ENCODE measurements at regions not wholly inside any gene's neighbourhood (a gene's known extent, or its start where the extent isn't known, plus 50 kb on each side); places are given as distances from the start of the nearest gene placed in this dataset.

DNA sequence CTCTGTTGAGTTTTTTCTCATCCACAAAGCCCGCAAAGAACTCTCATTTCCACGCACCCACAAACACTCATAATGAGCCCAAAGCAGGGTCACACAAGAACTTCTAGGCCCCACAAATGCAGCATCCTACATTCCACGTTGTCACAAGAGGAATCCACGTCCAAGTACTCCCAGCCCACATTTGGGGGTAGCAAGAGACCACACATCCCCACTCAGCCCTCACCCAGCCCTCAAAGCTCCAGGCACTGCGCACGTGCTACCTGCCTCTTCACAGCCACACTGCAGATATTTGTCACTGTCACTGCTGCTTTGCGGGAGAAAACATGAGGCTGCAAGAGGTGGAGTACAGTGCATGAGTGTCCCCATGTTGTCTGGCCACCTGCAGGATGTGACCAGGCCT lies 187.6 kb upstream of the CDYL start:
- WGBS, 2 donors = 89 to 93% methylated on average over 7 of the region's 7 CpGs
- Histone ChIP-seq H3K4me1 (peaks cover 0 to 3% of the 10 kb centered on the region in 2 donors), H3K9me3 (no peaks in the 10 kb centered on the region), H3K4me3 (replicated peaks in 1 of 3) (no peak overlapping the region), H3K27me3 (no peaks in the 10 kb centered on the region), H3K36me3 (no peaks in the 10 kb centered on the region), H3K27ac (no peak overlapping the region)
- intact Hi-C loops (cut with DNase I) = no loop called here
- TF ChIP-seq CTCF (IDR thresholded peaks at IDR 0.05) (no peak), POLR2A (IDR thresholded peaks at IDR 0.05) (no peak)
- DNase-seq = no peak

GRCh38 chr6:4588163-4588562 lies 188.0 kb upstream of the CDYL start:
- Histone ChIP-seq H3K36me3 (no peaks in the 10 kb centered on the region), H3K4me1 (peaks cover 0 to 3% of the 10 kb centered on the region in 2 donors), H3K4me3 (replicated peaks in 1 of 3) (no peak overlapping the region), H3K9me3 (no peaks in the 10 kb centered on the region), H3K27me3 (no peaks in the 10 kb centered on the region), H3K27ac (no peak overlapping the region)
- intact Hi-C loops (cut with DNase I) = no loop called here
- DNase-seq = no peak
- WGBS, 2 donors = 94 to 96% methylated on average over 5 of the region's 5 CpGs
- TF ChIP-seq CTCF (IDR thresholded peaks at IDR 0.05) = no peak

DNA sequence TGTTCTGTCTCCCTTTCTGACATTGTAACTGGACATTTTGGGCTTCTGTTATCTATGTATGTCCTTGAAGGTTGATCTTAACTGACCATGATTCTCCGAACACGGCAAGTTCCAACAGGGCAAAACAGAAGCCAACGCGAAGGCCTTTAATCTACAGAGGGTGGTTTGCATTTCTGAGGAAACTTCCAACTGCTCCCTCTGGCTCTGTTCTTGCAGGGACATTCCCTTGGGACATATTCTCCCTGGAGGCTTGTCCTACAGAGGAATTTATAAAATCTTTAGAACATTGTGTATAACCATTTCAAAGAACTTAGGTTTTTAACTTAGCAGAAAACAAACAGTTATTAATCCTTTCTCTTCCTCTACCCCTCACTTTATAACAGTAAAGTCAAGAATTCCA lies 189.0 kb upstream of the CDYL start:
- DNase-seq = no peak
- intact Hi-C loops (cut with DNase I) = no loop called here
- Histone ChIP-seq H3K4me1 (peaks cover 2 to 9% of the 10 kb centered on the region in 2 donors), H3K9me3 (no peaks in the 10 kb centered on the region), H3K36me3 (no peaks in the 10 kb centered on the region), H3K27ac (no peak overlapping the region), H3K4me3 (replicated peaks in 1 of 3) (no peak overlapping the region), H3K27me3 (no peaks in the 10 kb centered on the region)
- 88 to 93% methylated on average over 4 of the region's 4 CpGs for WGBS, 2 donors
- TF ChIP-seq POLR2A (IDR thresholded peaks at IDR 0.05) (no peak), CTCF (IDR thresholded peaks at IDR 0.05) (no peak)

- Histone ChIP-seq H3K36me3 (no peaks in the 10 kb centered on the region), H3K27ac (no peak overlapping the region), H3K4me3 (replicated peaks in 1 of 3) (no peak overlapping the region), H3K27me3 (no peaks in the 10 kb centered on the region), H3K4me1 (peaks cover 7 to 10% of the 10 kb centered on the region in 2 donors), H3K9me3 (no peaks in the 10 kb centered on the region)
- intact Hi-C loops (cut with DNase I) = no loop called here
- 95 to 99% methylated on average over 3 of the region's 3 CpGs for WGBS, 2 donors
- DNase-seq = no peak
- TF ChIP-seq CTCF (IDR thresholded peaks at IDR 0.05) (no peak), POLR2A (IDR thresholded peaks at IDR 0.05) (no peak)
Observed at GRCh38 chr6:4586469-4586859, 189.7 kb upstream of the CDYL start.

DNA sequence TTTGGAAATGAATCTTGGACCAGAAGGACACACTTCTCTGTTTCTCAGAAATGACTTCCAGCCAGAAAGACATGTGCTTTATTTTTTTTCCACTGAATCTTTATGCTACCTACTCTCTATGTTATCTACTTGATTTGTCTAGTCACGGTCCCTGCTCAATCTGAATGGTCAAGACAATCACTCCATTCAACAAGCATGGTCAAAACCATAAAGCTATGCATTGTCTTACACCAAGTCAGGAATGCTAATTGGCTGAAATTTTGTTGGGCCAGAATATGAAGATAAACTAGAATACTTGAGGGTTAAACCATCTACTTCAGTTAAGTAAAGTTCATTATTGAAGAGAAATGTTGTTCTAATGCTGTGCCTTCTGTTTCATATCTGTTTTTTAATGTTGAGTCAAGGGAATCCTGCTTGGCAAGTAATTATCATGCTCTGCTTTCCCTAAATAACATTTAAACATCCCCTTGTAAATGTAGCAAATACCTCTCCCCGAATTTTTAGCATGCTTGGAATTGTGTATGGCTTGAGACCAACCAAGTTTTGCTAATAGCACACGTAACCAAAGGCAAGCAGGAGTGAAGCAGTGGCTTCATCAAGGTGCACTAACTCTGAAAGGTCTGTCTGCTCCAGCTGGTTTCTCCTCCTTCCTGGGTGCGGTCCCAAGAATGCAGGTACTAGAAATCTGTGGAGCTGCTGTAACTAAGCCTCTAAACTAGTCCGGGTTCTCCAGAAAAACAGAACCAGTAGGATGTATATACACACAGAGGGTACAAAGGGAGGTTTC lies 190.3 kb upstream of the CDYL start:
- TF ChIP-seq POLR2A (IDR thresholded peaks at IDR 0.05) (no peak), CTCF (IDR thresholded peaks at IDR 0.05) (no peak)
- 81 to 83% methylated on average over 5 of the region's 5 CpGs for WGBS, 2 donors
- H3K27me3 ChIP-seq = no peaks in the 10 kb centered on the region
- no peaks in the 10 kb centered on the region for H3K36me3 ChIP-seq
- H3K27ac ChIP-seq = no peak overlapping the region
- H3K9me3 ChIP-seq = no peaks in the 10 kb centered on the region
- intact Hi-C loops (cut with DNase I) = no loop called here
- no peak for DNase-seq
- H3K4me1 ChIP-seq = peaks cover 7 to 10% of the 10 kb centered on the region in 2 donors
- no peak overlapping the region for H3K4me3 ChIP-seq (replicated peaks in 1 of 3)
